ENCODE measurements at regions not wholly inside any gene's neighbourhood (a gene's known extent, or its start where the extent isn't known, plus 50 kb on each side); places are given as distances from the start of the nearest gene placed in this dataset.

GRCh38 chr14:44741431-44741830 lies 220.3 kb downstream of the KLHL28 start:
- POLR2A ChIA-PET (ENCODE audit: unreplicated experiment) = no interaction called here
- ATAC-seq (ENCODE audit: low read depth) (no peak), DNase-seq (no peak)
- Histone ChIP-seq H2AFZ (replicated peaks; ENCODE audit: low read length, poor library complexity) (no peak overlapping the region), H3K4ac (ENCODE audit: low read depth, low read length) (no peak overlapping the region), H3K23ac (ENCODE audit: low read depth, low read length) (no peak overlapping the region), H4K91ac (ENCODE audit: insufficient read depth, low read depth, low read length) (no peak overlapping the region), H2BK15ac (ENCODE audit: low read depth, low read length) (no peak overlapping the region), H3K9me3 (ENCODE audit: control insufficient read depth, insufficient read depth, low read length) (no peaks in the 10 kb centered on the region), H3K79me1 (ENCODE audit: low read depth in 1 of 2, low read length in 2 of 2) (no peaks in the 10 kb centered on the region), H4K8ac (ENCODE audit: low read depth in 2 of 2, low read length in 2 of 2) (no peak overlapping the region), H3K4me1 (ENCODE audit: control insufficient read depth, insufficient read depth, low read length) (no peaks in the 10 kb centered on the region), H2AK5ac (ENCODE audit: low read depth, low read length) (no peak overlapping the region), H3K4me2 (ENCODE audit: low read depth, low read length) (no peak overlapping the region), H3K27ac (ENCODE audit: insufficient read depth, low read length) (no peak overlapping the region), H3K9me1 (ENCODE audit: insufficient read depth, low read length) (no peaks in the 10 kb centered on the region), H3K56ac (ENCODE audit: extremely low read depth, insufficient read depth, low read length) (no peak overlapping the region), H4K20me1 (ENCODE audit: insufficient read depth, low read length) (no peaks in the 10 kb centered on the region), H2AK9ac (replicated peaks; ENCODE audit: low read depth, low read length, poor library complexity) (no peak overlapping the region), H3K18ac (ENCODE audit: low read depth, low read length) (no peak overlapping the region), H3K36me3 (ENCODE audit: control insufficient read depth, insufficient read depth, low read length) (no peaks in the 10 kb centered on the region), H3K27me3 (ENCODE audit: control insufficient read depth, insufficient read depth, low read length) (no peaks in the 10 kb centered on the region), H3K4me3 (ENCODE audit: insufficient read depth, low read depth, low read length) (no peak overlapping the region), H2BK120ac (ENCODE audit: low read depth, low read length) (no peak overlapping the region), H3K14ac (replicated peaks; ENCODE audit: low read depth, low read length) (no peak overlapping the region), H2BK20ac (ENCODE audit: low read depth, low read length) (no peak overlapping the region), H4K5ac (ENCODE audit: low read depth, low read length) (no peak overlapping the region), H2BK5ac (ENCODE audit: low read depth, low read length, poor library complexity, severe bottlenecking) (no peak overlapping the region), H3K9ac (ENCODE audit: low read depth, low read length) (no peak overlapping the region)
- BruUV-seq (replicated peaks) = no TSS peak
- intact Hi-C loops (cut with micrococcal nuclease) = no loop called here
- no peak for TF ChIP-seq FOS (IDR thresholded peaks at IDR 0.05; ENCODE audit: low read depth, low read length)
- no peak for TF ChIP-seq POLR2A (IDR thresholded peaks at IDR 0.05; ENCODE audit: low read depth, low read length)
- TF ChIP-seq MAFK (IDR thresholded peaks at IDR 0.05; ENCODE audit: low read depth, low read length) = no peak
- no peak for TF ChIP-seq SMC3 (IDR thresholded peaks at IDR 0.05; ENCODE audit: low read depth, low read length)
- TF ChIP-seq, protein P1, sequence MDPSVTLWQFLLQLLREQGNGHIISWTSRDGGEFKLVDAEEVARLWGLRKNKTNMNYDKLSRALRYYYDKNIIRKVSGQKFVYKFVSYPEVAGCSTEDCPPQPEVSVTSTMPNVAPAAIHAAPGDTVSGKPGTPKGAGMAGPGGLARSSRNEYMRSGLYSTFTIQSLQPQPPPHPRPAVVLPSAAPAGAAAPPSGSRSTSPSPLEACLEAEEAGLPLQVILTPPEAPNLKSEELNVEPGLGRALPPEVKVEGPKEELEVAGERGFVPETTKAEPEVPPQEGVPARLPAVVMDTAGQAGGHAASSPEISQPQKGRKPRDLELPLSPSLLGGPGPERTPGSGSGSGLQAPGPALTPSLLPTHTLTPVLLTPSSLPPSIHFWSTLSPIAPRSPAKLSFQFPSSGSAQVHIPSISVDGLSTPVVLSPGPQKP (IDR thresholded peaks at IDR 0.05; ENCODE audit: borderline replicate concordance, low read depth, low read length) = no peak
- TF ChIP-seq MAZ (IDR thresholded peaks at IDR 0.05; ENCODE audit: borderline replicate concordance, low read depth, low read length) = no peak
- no peak for TF ChIP-seq CTCF (conservative IDR thresholded peaks at IDR 0.05; ENCODE audit: low read depth, low read length)
- TF ChIP-seq MXI1 (IDR thresholded peaks at IDR 0.05; ENCODE audit: borderline replicate concordance, low read depth, low read length) = no peak
- no peak for TF ChIP-seq RFX5 (IDR thresholded peaks at IDR 0.05; ENCODE audit: low read depth, low read length)
- in situ Hi-C loops (cut with MboI; ENCODE audit: low sequenced_read_pairs) = no loop called here
- CTCF ChIA-PET = no interaction called here
- dilution Hi-C loops (cut with HindIII; ENCODE audit: low sequenced_read_pairs, unreplicated experiment) = no loop called here

Measured in IMR-90 (cell line).